KMS-11 (cell line): ENCODE measurements at regions not wholly inside any gene's neighbourhood (a gene's known extent, or its start where the extent isn't known, plus 50 kb on each side); places are given as distances from the start of the nearest gene placed in this dataset.

Experiments used
- H2AFZ ChIP-seq: fragments of 200-600 bp; sonication (generic); 2 replicates; pipeline ENCODE4 v1.6.1; 2016; ENCODE audit warnings: antibody characterized with exemption, mixed run types, low read depth
- H3K27ac ChIP-seq: fragments of 200-600 bp; sonication (generic); 2 replicates; pipeline ENCODE4 v1.6.1; 2016; ENCODE audit warnings: mild to moderate bottlenecking, mixed run types
- H3K27me3 ChIP-seq: fragments of 200-600 bp; sonication (generic); 2 replicates; pipeline ENCODE4 v1.6.1; 2017; ENCODE audit warnings: mild to moderate bottlenecking, low read depth, mixed run types, moderate library complexity; ENCODE audit not compliant: insufficient read depth
- H3K36me3 ChIP-seq: fragments of 200-600 bp; sonication (generic); 2 replicates; pipeline ENCODE4 v1.6.1; 2017; ENCODE audit warnings: mild to moderate bottlenecking, mixed run types; ENCODE audit not compliant: insufficient read depth
- H3K4me1 ChIP-seq: fragments of 200-600 bp; sonication (generic); 2 replicates; pipeline ENCODE4 v1.6.1; 2016; ENCODE audit warnings: mild to moderate bottlenecking, low read depth, mixed run types; ENCODE audit not compliant: poor library complexity, severe bottlenecking
- H3K4me2 ChIP-seq: fragments of 200-600 bp; sonication (generic); 2 replicates; pipeline ENCODE4 v1.7.0; 2016; ENCODE audit warnings: mild to moderate bottlenecking, mixed run types
- H3K4me3 ChIP-seq: fragments of 200-600 bp; sonication (generic); IDR thresholded peaks from 2 replicates; pipeline ENCODE4 v1.6.1; 2017; ENCODE audit warnings: low read depth, low read length, mixed read lengths; ENCODE audit not compliant: insufficient read depth
- H3K79me2 ChIP-seq: fragments of 200-600 bp; sonication (generic); 2 replicates; pipeline ENCODE4 v1.6.1; 2016; ENCODE audit warnings: low read depth, mixed run types; ENCODE audit not compliant: insufficient read depth
- H3K9ac ChIP-seq: fragments of 200-600 bp; sonication (generic); 2 replicates; pipeline ENCODE4 v1.6.1; 2016; ENCODE audit warnings: mild to moderate bottlenecking, mixed run types
- H4K20me1 ChIP-seq: fragments of 200-600 bp; sonication (generic); 2 replicates; pipeline ENCODE4 v1.6.1; 2016; ENCODE audit warnings: mild to moderate bottlenecking, mixed run types; ENCODE audit not compliant: insufficient read depth
- TF ChIP-seq, protein P1 (sequence below): fragments of 200-600 bp; sonication (generic); conservative IDR thresholded peaks from 2 replicates; pipeline ENCODE4 v1.6.1; 2017; ENCODE audit warnings: low read depth, mild to moderate bottlenecking, antibody characterized with exemption, low read length, moderate library complexity, mixed read lengths

DNA sequence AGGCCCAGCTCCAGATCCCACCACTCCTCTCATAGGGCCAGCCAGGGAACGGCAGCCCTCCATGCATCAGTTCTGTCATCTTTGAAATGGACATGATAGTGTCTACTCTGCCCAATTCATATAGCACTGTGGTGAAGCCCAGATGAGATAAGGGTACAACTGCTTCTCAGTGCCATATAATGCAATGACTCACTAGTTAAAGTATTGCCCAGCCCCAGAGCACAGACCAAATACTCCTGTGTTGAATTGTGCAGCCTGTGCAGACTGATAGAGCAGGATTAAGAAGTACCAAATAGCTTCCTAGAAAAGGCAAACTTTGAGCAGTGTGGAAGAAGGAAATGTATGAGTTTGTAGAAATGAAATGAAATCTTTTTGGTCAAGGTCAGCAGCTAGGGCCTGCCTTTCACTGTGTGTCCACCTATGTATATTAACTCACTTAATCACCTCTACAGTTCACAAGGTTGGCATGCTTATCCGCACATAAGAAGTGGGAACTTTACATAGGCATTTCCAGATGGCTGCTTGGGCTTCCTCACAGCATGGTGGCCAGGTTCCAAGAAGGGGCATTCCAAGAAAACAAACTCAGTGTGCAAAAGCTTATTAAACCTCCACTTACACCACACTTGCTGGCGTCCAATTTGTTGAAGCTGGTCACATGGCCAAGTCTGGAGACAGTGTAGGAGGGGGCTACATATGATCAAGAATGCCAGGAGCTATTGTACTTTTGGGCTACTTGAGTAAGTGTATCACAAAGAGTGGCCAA, 102.8 kb upstream of the COPS8 start:
- Histone ChIP-seq H4K20me1 (no peaks in the 10 kb centered on the region), H3K9ac (no peak overlapping the region), H3K27me3 (no peaks in the 10 kb centered on the region), H3K36me3 (no peaks in the 10 kb centered on the region), H3K4me1 (no peaks in the 10 kb centered on the region), H3K4me3 (no peak overlapping the region), H3K4me2 (no peak overlapping the region), H2AFZ (no peak overlapping the region), H3K27ac (no peak overlapping the region), H3K79me2 (no peaks in the 10 kb centered on the region)
- TF ChIP-seq, protein P1, sequence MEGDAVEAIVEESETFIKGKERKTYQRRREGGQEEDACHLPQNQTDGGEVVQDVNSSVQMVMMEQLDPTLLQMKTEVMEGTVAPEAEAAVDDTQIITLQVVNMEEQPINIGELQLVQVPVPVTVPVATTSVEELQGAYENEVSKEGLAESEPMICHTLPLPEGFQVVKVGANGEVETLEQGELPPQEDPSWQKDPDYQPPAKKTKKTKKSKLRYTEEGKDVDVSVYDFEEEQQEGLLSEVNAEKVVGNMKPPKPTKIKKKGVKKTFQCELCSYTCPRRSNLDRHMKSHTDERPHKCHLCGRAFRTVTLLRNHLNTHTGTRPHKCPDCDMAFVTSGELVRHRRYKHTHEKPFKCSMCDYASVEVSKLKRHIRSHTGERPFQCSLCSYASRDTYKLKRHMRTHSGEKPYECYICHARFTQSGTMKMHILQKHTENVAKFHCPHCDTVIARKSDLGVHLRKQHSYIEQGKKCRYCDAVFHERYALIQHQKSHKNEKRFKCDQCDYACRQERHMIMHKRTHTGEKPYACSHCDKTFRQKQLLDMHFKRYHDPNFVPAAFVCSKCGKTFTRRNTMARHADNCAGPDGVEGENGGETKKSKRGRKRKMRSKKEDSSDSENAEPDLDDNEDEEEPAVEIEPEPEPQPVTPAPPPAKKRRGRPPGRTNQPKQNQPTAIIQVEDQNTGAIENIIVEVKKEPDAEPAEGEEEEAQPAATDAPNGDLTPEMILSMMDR = no peak

DNA sequence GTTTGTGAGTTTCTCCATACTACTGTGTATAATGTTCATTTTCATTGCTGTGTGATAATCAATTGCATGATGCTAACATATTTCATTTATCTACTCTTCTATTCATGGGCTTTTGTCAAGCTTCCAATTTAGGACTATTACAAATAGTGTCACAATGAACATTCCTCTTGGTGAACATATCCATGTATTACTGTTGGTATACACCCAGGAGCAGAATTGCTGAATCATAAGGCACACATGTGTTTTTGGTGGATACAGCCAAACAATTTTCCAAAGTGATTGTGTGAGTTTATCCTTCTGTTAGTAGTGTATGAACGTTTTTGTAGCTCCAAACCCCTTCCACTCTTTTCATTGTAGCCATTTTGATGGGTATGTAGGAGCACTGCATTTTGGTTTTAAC, 101.6 kb upstream of the COPS8 start:
- TF ChIP-seq, protein P1 = no peak
- Histone ChIP-seq H3K9ac (no peak overlapping the region), H3K4me1 (no peaks in the 10 kb centered on the region), H2AFZ (no peak overlapping the region), H3K4me2 (no peak overlapping the region), H4K20me1 (no peaks in the 10 kb centered on the region), H3K4me3 (no peak overlapping the region), H3K27ac (no peak overlapping the region), H3K79me2 (no peaks in the 10 kb centered on the region), H3K36me3 (no peaks in the 10 kb centered on the region), H3K27me3 (no peaks in the 10 kb centered on the region)

DNA sequence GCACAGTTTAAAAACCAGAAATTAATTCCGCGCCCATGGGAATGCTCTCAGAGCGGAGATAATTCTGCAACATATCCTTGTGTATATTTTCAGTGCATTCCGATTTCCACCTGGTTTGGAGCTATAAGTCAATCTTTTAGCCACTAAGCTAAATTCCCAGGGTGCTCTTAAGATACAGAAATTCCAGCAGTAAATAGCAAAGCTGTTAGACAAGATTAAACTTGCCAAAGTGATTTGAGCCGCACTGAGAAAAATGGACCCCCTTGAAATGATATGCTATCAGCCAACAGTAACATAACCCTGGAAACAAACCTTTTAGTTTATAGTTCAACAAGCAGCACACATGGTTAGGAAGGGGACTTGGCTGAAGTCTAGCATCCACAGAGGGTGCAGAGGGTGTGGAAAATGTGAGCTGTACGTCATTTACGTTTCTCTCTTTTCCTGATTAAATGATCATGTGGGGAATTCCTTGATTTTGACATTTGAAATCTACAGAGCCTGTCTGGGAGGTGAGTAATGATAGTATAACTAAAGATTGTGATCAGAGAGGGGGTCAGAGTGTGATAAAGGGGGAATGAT, 99.8 kb upstream of the COPS8 start:
- H3K79me2 ChIP-seq = no peaks in the 10 kb centered on the region
- H3K4me2 ChIP-seq = no peak overlapping the region
- no peak overlapping the region for H2AFZ ChIP-seq
- TF ChIP-seq, protein P1 = no peak
- H3K27me3 ChIP-seq = no peaks in the 10 kb centered on the region
- no peak overlapping the region for H3K9ac ChIP-seq
- H3K36me3 ChIP-seq = no peaks in the 10 kb centered on the region
- H3K4me1 ChIP-seq = no peaks in the 10 kb centered on the region
- H3K4me3 ChIP-seq = no peak overlapping the region
- H3K27ac ChIP-seq = no peak overlapping the region
- no peaks in the 10 kb centered on the region for H4K20me1 ChIP-seq

DNA sequence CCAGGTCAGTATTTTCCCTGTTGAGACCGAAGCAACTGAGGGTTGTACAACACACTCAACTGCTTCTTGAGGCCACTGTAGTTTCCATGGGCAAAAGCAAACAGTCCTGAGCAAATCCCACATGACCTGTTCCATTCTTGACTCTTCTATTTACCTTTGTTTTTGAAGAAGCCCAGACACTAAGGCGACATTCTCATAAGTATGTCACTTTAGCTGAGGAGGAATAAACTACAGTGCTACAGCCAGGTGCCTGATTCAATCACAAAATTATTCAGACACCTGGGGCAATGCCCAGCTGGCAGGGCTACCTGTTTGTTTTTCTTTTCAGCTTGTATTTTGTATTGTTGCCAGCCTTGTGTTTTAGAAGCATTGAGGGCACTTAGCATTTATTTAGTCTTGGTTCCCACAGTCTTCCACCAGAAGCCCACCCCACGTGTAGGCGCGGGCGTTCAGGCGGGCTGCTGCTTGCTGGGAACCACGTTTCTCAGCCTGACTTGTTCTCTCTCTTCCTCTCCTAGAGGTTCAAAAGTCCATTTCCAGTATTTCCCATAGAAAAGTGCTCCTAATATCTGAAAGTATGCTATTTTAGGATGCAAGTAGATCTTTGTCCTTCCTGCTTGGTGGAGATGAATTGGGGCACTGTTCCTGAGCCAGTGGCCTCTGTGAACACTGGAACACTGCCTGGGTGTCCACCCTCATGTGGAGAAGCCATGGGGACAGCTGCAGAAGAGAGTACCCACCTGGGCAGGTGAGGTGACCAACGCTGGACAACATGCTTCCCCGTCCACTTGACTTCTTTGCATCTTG, 99.0 kb upstream of the COPS8 start:
- no peaks in the 10 kb centered on the region for H3K36me3 ChIP-seq
- H2AFZ ChIP-seq = no peak overlapping the region
- H3K27ac ChIP-seq = no peak overlapping the region
- H3K4me1 ChIP-seq = no peaks in the 10 kb centered on the region
- H4K20me1 ChIP-seq = no peaks in the 10 kb centered on the region
- no peak overlapping the region for H3K4me2 ChIP-seq
- no peaks in the 10 kb centered on the region for H3K79me2 ChIP-seq
- no peak overlapping the region for H3K4me3 ChIP-seq
- no peaks in the 10 kb centered on the region for H3K27me3 ChIP-seq
- H3K9ac ChIP-seq = no peak overlapping the region
- TF ChIP-seq, protein P1 = no peak
